B cell (primary cell): ENCODE measurements at regions not wholly inside any gene's neighbourhood (a gene's known extent, or its start where the extent isn't known, plus 50 kb on each side); places are given as distances from the start of the nearest gene placed in this dataset.

Experiments
- ATAC-seq: fragments of 200-7000 bp; cut with Tn5 transposase; one replicate; pipeline ENCODE4 v1.10.0; 2021; ENCODE audit warnings: low read depth, mild to moderate bottlenecking, moderate number of reproducible peaks, moderate library complexity
- CTCF ChIA-PET: fragments of 350-600 bp; sonication (Branson Sonifier 250); formaldehyde crosslinking; loops from one replicate; lab custom pipeline; 2021; ENCODE audit warnings: antibody characterized with exemption, inconsistent platforms; lab: Charles Lee
- POLR2A ChIA-PET: fragments of 350-600 bp; sonication (Branson Sonifier 250); formaldehyde crosslinking; loops from one replicate; lab custom pipeline; 2021; ENCODE audit warnings: antibody characterized with exemption; lab: Charles Lee
- DNase-seq: peaks from one replicate; pipeline ENCODE4 v3.0.0; 2013
- H2AFZ ChIP-seq: 2 replicates; pipeline ENCODE4 v1.6.1; 2012; ENCODE audit warnings: mild to moderate bottlenecking, low read depth, low read length; ENCODE audit not compliant: insufficient read depth, poor library complexity, severe bottlenecking
- H3K27ac ChIP-seq, 2 donors: 1 replicate in 1 of 2; 2 replicates in 1 of 2; pipeline ENCODE4 v1.5.1; 2012 to 2013; ENCODE audit warnings: low read length in 2 of 2, mild to moderate bottlenecking in 2 of 2, moderate library complexity in 1 of 2
- H3K27me3 ChIP-seq, 4 experiments: fragments of 200-600 bp in 1 of 4; sonication (generic) in 1 of 4; replicated peaks in 1 of 4; 1 replicate in 2 of 4; 2 replicates in 2 of 4; pipeline versions ENCODE4 v1.6.1 to v1.7.0; 2013 to 2016; ENCODE audit warnings: low read length in 3 of 4, mild to moderate bottlenecking in 2 of 4, mixed read lengths in 1 of 4, moderate library complexity in 1 of 4; ENCODE audit not compliant: insufficient read depth in 4 of 4, control insufficient read depth in 3 of 4; ENCODE audit errors: control extremely low read depth in 1 of 4
- H3K36me3 ChIP-seq, 2 experiments: replicated peaks in 1 of 2; 1 replicate in 1 of 2; 2 replicates in 1 of 2; pipeline versions ENCODE4 v1.6.1 to v1.7.1; 2013; ENCODE audit warnings: low read length in 1 of 2; ENCODE audit not compliant: insufficient read depth in 2 of 2, control insufficient read depth in 1 of 2; ENCODE audit errors: control extremely low read depth in 1 of 2, extremely low read depth in 1 of 2
- H3K4me1 ChIP-seq, 2 donors: fragments of 200-600 bp in 1 of 2; sonication (generic) in 1 of 2; 1 replicate in 1 of 2; 2 replicates in 1 of 2; pipeline versions ENCODE4 v1.5.1 to v1.6.1; 2013 to 2017; ENCODE audit warnings: low read length in 2 of 2; ENCODE audit not compliant: control insufficient read depth in 2 of 2, insufficient read depth in 2 of 2
- H3K4me2 ChIP-seq: replicated peaks from 2 replicates; pipeline ENCODE3; 2012; ENCODE audit warnings: mild to moderate bottlenecking, low read depth, low read length; ENCODE audit not compliant: poor library complexity, severe bottlenecking
- H3K4me3 ChIP-seq, 5 experiments: fragments of 200-600 bp in 1 of 5; sonication (generic) in 1 of 5; 1 replicate in 3 of 5; 2 replicates in 2 of 5; pipeline versions ENCODE4 v1.5.1 to v1.7.0; 2011 to 2016; ENCODE audit warnings: low read length in 4 of 5, mild to moderate bottlenecking in 4 of 5, low read depth in 2 of 5, control low read depth in 1 of 5, moderate library complexity in 1 of 5; ENCODE audit not compliant: insufficient read depth in 1 of 5; ENCODE audit errors: control extremely low read depth in 1 of 5, extremely low read depth in 1 of 5
- H3K79me2 ChIP-seq: fragments of 200-600 bp; sonication (generic); one replicate; pipeline ENCODE4 v1.6.0; 2016; ENCODE audit warnings: low read length; ENCODE audit not compliant: control insufficient read depth, insufficient read depth
- H3K9ac ChIP-seq: fragments of 200-600 bp; sonication (generic); 2 replicates; pipeline ENCODE4 v1.6.1; 2017; ENCODE audit warnings: mild to moderate bottlenecking, low read length, moderate library complexity
- H3K9me3 ChIP-seq, 3 donors: one replicate each; pipeline versions ENCODE4 v1.6.1 to v1.7.1; 2013; ENCODE audit warnings: low read length in 2 of 3; ENCODE audit not compliant: control insufficient read depth in 2 of 3, insufficient read depth in 1 of 3; ENCODE audit errors: control extremely low read depth in 1 of 3
- H4K20me1 ChIP-seq: 2 replicates; pipeline ENCODE4 v1.6.0; 2012; ENCODE audit warnings: mild to moderate bottlenecking, low read length; ENCODE audit not compliant: insufficient read depth, control insufficient read depth, poor library complexity, severe bottlenecking
- H3K27ac Mint-ChIP-seq: one replicate; pipeline ENCODE4 v1.8.0; 2021; ENCODE audit warnings: mixed read lengths
- H3K27me3 Mint-ChIP-seq: one replicate; pipeline ENCODE4 v1.8.0; 2021; ENCODE audit warnings: mixed read lengths
- H3K4me1 Mint-ChIP-seq: one replicate; pipeline ENCODE4 v1.8.0; 2021; ENCODE audit warnings: mixed read lengths
- H3K4me3 Mint-ChIP-seq: one replicate; pipeline ENCODE4 v1.8.0; 2021; ENCODE audit warnings: mixed read lengths
- H3K9me3 Mint-ChIP-seq: one replicate; pipeline ENCODE4 v1.8.0; 2022; ENCODE audit warnings: mixed read lengths; ENCODE audit not compliant: insufficient read depth
- CTCF ChIP-seq: fragments of 200-600 bp; IDR thresholded peaks from one replicate; pipeline ENCODE4 v1.8.0; 2022; ENCODE audit warnings: antibody characterized with exemption, mild to moderate bottlenecking
- EZH2 ChIP-seq: IDR thresholded peaks from 2 replicates; pipeline ENCODE4 v1.6.1; 2012; ENCODE audit warnings: borderline replicate concordance, low read depth, mild to moderate bottlenecking, moderate library complexity, low read length; ENCODE audit not compliant: insufficient read depth, poor library complexity, severe bottlenecking
- WGBS: methylation state at CpG from one replicate; pipeline ENCODE4 v1.1.5; 2013; ENCODE audit warnings: missing lambda C conversion rate; ENCODE audit not compliant: insufficient coverage; 5-methylcytosine and 5-hydroxymethylcytosine counted together
- intact Hi-C: fragments of 100-400 bp; cut with micrococcal nuclease; formaldehyde crosslinking; loops from one replicate; pipeline ENCODE4 v1.10.0; 2022

- Histone ChIP-seq H3K27ac (no peak overlapping the region), H3K4me3 (no peak overlapping the region), H4K20me1 (no peaks in the 10 kb centered on the region), H3K36me3 (no peaks in the 10 kb centered on the region), H3K27me3 (no peaks in the 10 kb centered on the region), H2AFZ (no peak overlapping the region), H3K9ac (no peak overlapping the region), H3K79me2 (no peaks in the 10 kb centered on the region), H3K4me1 (peaks cover 0 to 7% of the 10 kb centered on the region in 2 donors), H3K4me2 (no peak overlapping the region), H3K9me3 (peaks cover 0 to 20% (median 0%) of the 10 kb centered on the region in 3 donors)
- Mint-ChIP-seq H3K27me3 (peaks cover 15% of the 10 kb centered on the region), H3K9me3 (no peaks in the 10 kb centered on the region), H3K4me3 (no peak overlapping the region), H3K27ac (no peak overlapping the region), H3K4me1 (peaks cover 3% of the 10 kb centered on the region)
- ChIA-PET CTCF (no interaction called here), POLR2A (no interaction called here)
- 96% methylated on average over 7 of the region's 8 CpGs for WGBS
- DNase-seq (no peak), ATAC-seq (no peak)
- intact Hi-C loops = no loop called here
- TF ChIP-seq CTCF = no peak
- no peak for TF ChIP-seq EZH2
Measured at GRCh38 chr2:8019934-8020333, 661.9 kb upstream of the ID2 start.

- POLR2A ChIA-PET = no interaction called here
Measured at GRCh38 chr2:8021921-8022320, 659.9 kb upstream of the ID2 start.

More at GRCh38 chr2:8021921-8022320, 659.9 kb upstream of the ID2 start:
- no peak overlapping the region for H3K4me2 ChIP-seq
- Mint-ChIP-seq H3K27me3 (peaks cover 13% of the 10 kb centered on the region), H3K4me1 (peaks cover 3% of the 10 kb centered on the region), H3K27ac (no peak overlapping the region), H3K4me3 (no peak overlapping the region), H3K9me3 (no peaks in the 10 kb centered on the region)
- H4K20me1 ChIP-seq = no peaks in the 10 kb centered on the region
- TF ChIP-seq EZH2 = no peak
- TF ChIP-seq CTCF = no peak
- H3K4me1 ChIP-seq = peaks cover 0 to 7% of the 10 kb centered on the region in 2 donors
- H3K9ac ChIP-seq = no peak overlapping the region
- ATAC-seq (no peak), DNase-seq (no peak)
- H3K27ac ChIP-seq = no peak overlapping the region
- WGBS = no CpG with 5 or more reads among the region's 2 CpGs
- no peak overlapping the region for H2AFZ ChIP-seq
- no peaks in the 10 kb centered on the region for H3K36me3 ChIP-seq
- intact Hi-C loops = no loop called here
- no peak overlapping the region for H3K4me3 ChIP-seq
- CTCF ChIA-PET = no interaction called here
- no peaks in the 10 kb centered on the region for H3K79me2 ChIP-seq
- H3K27me3 ChIP-seq = no peaks in the 10 kb centered on the region
- H3K9me3 ChIP-seq = peaks cover 0 to 20% (median 0%) of the 10 kb centered on the region in 3 donors
